Heart right ventricle (tissue), 16 donors: ENCODE measurements at regions not wholly inside any gene's neighbourhood (a gene's known extent, or its start where the extent isn't known, plus 50 kb on each side); places are given as distances from the start of the nearest gene placed in this dataset.

Experiments used
- ATAC-seq, 8 donors: fragments of 200-7000 bp; cut with Tn5 transposase; one replicate each; pipeline ENCODE4 v1.9.1; 2020; ENCODE audit warnings: mild to moderate bottlenecking in 8 of 8, moderate library complexity in 8 of 8, moderate number of reproducible peaks in 1 of 8
- DNase-seq, 2 donors: peaks; one replicate each; pipeline ENCODE4 v3.0.0-alpha.2; 2020
- H3K27ac ChIP-seq, 10 donors: fragments of 200-600 bp; sonication (generic) in 2 of 10; one replicate each; pipeline versions ENCODE4 v1.5.0 to v1.8.0; 2020 to 2022; ENCODE audit warnings: mild to moderate bottlenecking in 3 of 10
- H3K27me3 ChIP-seq, 7 donors: fragments of 200-600 bp; one replicate each; pipeline ENCODE4 v1.8.0; 2021 to 2022; ENCODE audit warnings: mild to moderate bottlenecking in 2 of 7
- H3K36me3 ChIP-seq, 9 donors: fragments of 200-600 bp; sonication (generic) in 1 of 9; one replicate each; pipeline versions ENCODE4 v1.5.0 to v1.8.0; 2020 to 2022; ENCODE audit warnings: mild to moderate bottlenecking in 2 of 9
- H3K4me1 ChIP-seq, 9 donors: fragments of 200-600 bp; sonication (generic) in 1 of 9; one replicate each; pipeline versions ENCODE4 v1.5.0 to v1.8.0; 2020 to 2022; ENCODE audit warnings: mild to moderate bottlenecking in 4 of 9
- H3K4me3 ChIP-seq, 10 donors: fragments of 200-600 bp; sonication (generic) in 2 of 10; one replicate each; pipeline versions ENCODE4 v1.5.0 to v1.8.0; 2020 to 2022; ENCODE audit warnings: mild to moderate bottlenecking in 7 of 10, moderate library complexity in 2 of 10
- H3K9me3 ChIP-seq, 11 donors: fragments of 200-600 bp in 10 of 11; sonication (generic) in 2 of 11; one replicate each; pipeline versions ENCODE4 v1.5.0 to v1.8.0; 2013 to 2022; ENCODE audit warnings: mild to moderate bottlenecking in 2 of 11, control low read depth in 1 of 11, moderate library complexity in 1 of 11
- WGBS, 2 donors: extraction: QIAGEN DNeasy Blood & Tissue Kit; methylation state at CpG; one replicate each; pipeline ENCODE4 v1.1.7; 2013; ENCODE audit warnings: inconsistent platforms in 1 of 2; 5-methylcytosine and 5-hydroxymethylcytosine counted together
- intact Hi-C, 10 donors: fragments of 100-400 bp; cut with DNase I; formaldehyde crosslinking; loops; one replicate each; pipeline versions ENCODE4 v1.11.1 to v1.14.2; 2022
- TF ChIP-seq, protein P1 (sequence below), 9 donors: fragments of 200-600 bp; sonication (generic) in 2 of 9; IDR thresholded peaks; one replicate each; pipeline versions ENCODE4 v1.5.0 to v1.8.0; 2021 to 2022; ENCODE audit warnings: antibody characterized with exemption in 9 of 9, mild to moderate bottlenecking in 5 of 9, moderate library complexity in 1 of 9
- donor health status: Arrhythmogenic right ventricular cardiomyopathy.
- donor health status: ischemic (EF 13 %, LVEDD 7.1; RV severe dilation, severe dysfunction).
- donor health status: healthy with polysubstance abuse.
- donor health status: DM: no; HTN: yes; CAD: no.
- donor health status: DM: no; HTN: no; CAD: no.
- donor health status: ischemic (EF 25% LVEDD 6.9; RV normal size, moderate dysfunction).
- donor health status: ischemic (EF 25% LVEDD 5.7; RV mildly dilated, moderate dysfunction).
- donor health status: healthy.
- donor health status: DM: yes; HTN: yes; CAD: no.
- donor health status: Ischemic cardiomyopathy.
- donor health status: ischemic (EF 35%, LVEDD 5.7; RV mildly dilated, moderate dysfunction).
- donor health status: nonischemic (EF 11% LVEDD 7.7; RV severe dilation, severe dysfunction).
- donor health status: DM: yes; HTN: yes; CAD: no.
- donor health status: PGD.
- donor health status: ischemic (EF 29% LVEDD 5.4; RV normal size, mild dysfunction).
- donor health status: nonischemic (EF 23%, LVEDD 6.1; RV moderate dilation, normal function).

GRCh38 chr12:43277651-43278540 is 274.1 kb downstream of the ADAMTS20 start:
- DNase-seq (no peak), ATAC-seq (no peak)
- no peaks in the 10 kb centered on the region for H3K36me3 ChIP-seq
- H3K9me3 ChIP-seq: peaks cover 0 to 3% (median 0%) of the 10 kb centered on the region in 11 donors
- TF ChIP-seq, protein P1, sequence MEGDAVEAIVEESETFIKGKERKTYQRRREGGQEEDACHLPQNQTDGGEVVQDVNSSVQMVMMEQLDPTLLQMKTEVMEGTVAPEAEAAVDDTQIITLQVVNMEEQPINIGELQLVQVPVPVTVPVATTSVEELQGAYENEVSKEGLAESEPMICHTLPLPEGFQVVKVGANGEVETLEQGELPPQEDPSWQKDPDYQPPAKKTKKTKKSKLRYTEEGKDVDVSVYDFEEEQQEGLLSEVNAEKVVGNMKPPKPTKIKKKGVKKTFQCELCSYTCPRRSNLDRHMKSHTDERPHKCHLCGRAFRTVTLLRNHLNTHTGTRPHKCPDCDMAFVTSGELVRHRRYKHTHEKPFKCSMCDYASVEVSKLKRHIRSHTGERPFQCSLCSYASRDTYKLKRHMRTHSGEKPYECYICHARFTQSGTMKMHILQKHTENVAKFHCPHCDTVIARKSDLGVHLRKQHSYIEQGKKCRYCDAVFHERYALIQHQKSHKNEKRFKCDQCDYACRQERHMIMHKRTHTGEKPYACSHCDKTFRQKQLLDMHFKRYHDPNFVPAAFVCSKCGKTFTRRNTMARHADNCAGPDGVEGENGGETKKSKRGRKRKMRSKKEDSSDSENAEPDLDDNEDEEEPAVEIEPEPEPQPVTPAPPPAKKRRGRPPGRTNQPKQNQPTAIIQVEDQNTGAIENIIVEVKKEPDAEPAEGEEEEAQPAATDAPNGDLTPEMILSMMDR (IDR thresholded peaks at IDR 0.05): no peak
- no peaks in the 10 kb centered on the region for H3K27me3 ChIP-seq
- no peak overlapping the region for H3K4me3 ChIP-seq
- 79 to 83% methylated on average over 7 of the region's 7 CpGs for WGBS, 2 donors
- peaks cover 0 to 11% (median 0%) of the 10 kb centered on the region in 9 donors for H3K4me1 ChIP-seq
- no peak overlapping the region for H3K27ac ChIP-seq
- intact Hi-C loops: loop anchor here in 1 of 10 donors (5.0 to 10.0 kb wide), 2 partner anchors 693 to 796 kb away; partner anchors contain the start of gene PRICKLE1

- no peak overlapping the region for H3K4me3 ChIP-seq
- peaks cover 0 to 3% (median 0%) of the 10 kb centered on the region in 11 donors for H3K9me3 ChIP-seq
- no peaks in the 10 kb centered on the region for H3K36me3 ChIP-seq
- intact Hi-C loops: loop anchor here in 1 of 10 donors (10.0 kb wide), 1 partner anchor 689 kb away; the partner anchor contains the start of gene PRICKLE1
- no peaks in the 10 kb centered on the region for H3K4me1 ChIP-seq
- DNase-seq (no peak), ATAC-seq (no peak)
- TF ChIP-seq, protein P1 (IDR thresholded peaks at IDR 0.05): no peak
- no peaks in the 10 kb centered on the region for H3K27me3 ChIP-seq
- 69 to 71% methylated on average over 2 of the region's 2 CpGs for WGBS, 2 donors
- no peak overlapping the region for H3K27ac ChIP-seq
Measured at GRCh38 chr12:43273467-43273866, 278.5 kb downstream of the ADAMTS20 start.

GRCh38 chr12:43271659-43272058 is 280.3 kb downstream of the ADAMTS20 start:
- WGBS, 2 donors: 78 to 82% methylated on average over 2 of the region's 2 CpGs

GRCh38 chr12:43267818-43268217 is 284.2 kb downstream of the ADAMTS20 start:
- no peaks in the 10 kb centered on the region for H3K27me3 ChIP-seq
- WGBS, 2 donors: 35 to 53% methylated on average over 3 of the region's 3 CpGs
- intact Hi-C loops: no loop called here

More at GRCh38 chr12:43271659-43272058, 280.3 kb downstream of the ADAMTS20 start:
- TF ChIP-seq, protein P1 (IDR thresholded peaks at IDR 0.05): no peak
- Histone ChIP-seq H3K9me3 (peaks cover 0 to 3% (median 0%) of the 10 kb centered on the region in 11 donors), H3K27ac (no peak overlapping the region), H3K27me3 (no peaks in the 10 kb centered on the region), H3K4me3 (no peak overlapping the region), H3K4me1 (peaks cover 0 to 5% (median 0%) of the 10 kb centered on the region in 9 donors), H3K36me3 (no peaks in the 10 kb centered on the region)
- DNase-seq (no peak), ATAC-seq (no peak)
- intact Hi-C loops: loop anchor here in 1 of 10 donors (10.0 kb wide), 1 partner anchor 687 kb away; the partner anchor contains the start of gene PRICKLE1

More at GRCh38 chr12:43267818-43268217, 284.2 kb downstream of the ADAMTS20 start:
- Histone ChIP-seq H3K9me3 (peaks cover 0 to 4% (median 0%) of the 10 kb centered on the region in 11 donors), H3K27ac (no peak overlapping the region), H3K36me3 (no peaks in the 10 kb centered on the region), H3K4me3 (no peak overlapping the region), H3K4me1 (peaks cover 0 to 5% (median 0%) of the 10 kb centered on the region in 9 donors)
- no peak for DNase-seq
- ATAC-seq: no peak
- TF ChIP-seq, protein P1 (IDR thresholded peaks at IDR 0.05): no peak
